ENCODE measurements at regions not wholly inside any gene's neighbourhood (a gene's known extent, or its start where the extent isn't known, plus 50 kb on each side); places are given as distances from the start of the nearest gene placed in this dataset.
"Not testable (repeated sequence)": the region's sequence is repeated elsewhere in the genome, so short reads cannot be mapped to it uniquely, and the experiment has no call there.

GRCh38 chr1:112099979-112100378, 110.5 kb upstream of the KCND3 start:
- H3K27ac ChIP-seq (ENCODE audit: low read depth, low read length) = no peak overlapping the region
- H3K4me1 ChIP-seq (ENCODE audit: insufficient read depth, low read length) = no peaks in the 10 kb centered on the region; the same call in 1 of the 2 replicates
- no peaks in the 10 kb centered on the region for H3K36me3 ChIP-seq (ENCODE audit: insufficient read depth, low read length)
- H3K4me3 ChIP-seq (ENCODE audit: low read length) = no peak overlapping the region
- H3K9ac ChIP-seq (ENCODE audit: low read depth, low read length) = no peak overlapping the region
- 0 out of 2 replicates have a peak, but pooled peaks cover 2% of the 10 kb centered on the region for H3K9me3 ChIP-seq (ENCODE audit: insufficient read depth, low read depth, low read length)
- WGBS = 89% methylated on average over 1 of the region's 2 CpGs
- H3K27me3 ChIP-seq (ENCODE audit: insufficient read depth, low read length) = no peaks in the 10 kb centered on the region

DNA sequence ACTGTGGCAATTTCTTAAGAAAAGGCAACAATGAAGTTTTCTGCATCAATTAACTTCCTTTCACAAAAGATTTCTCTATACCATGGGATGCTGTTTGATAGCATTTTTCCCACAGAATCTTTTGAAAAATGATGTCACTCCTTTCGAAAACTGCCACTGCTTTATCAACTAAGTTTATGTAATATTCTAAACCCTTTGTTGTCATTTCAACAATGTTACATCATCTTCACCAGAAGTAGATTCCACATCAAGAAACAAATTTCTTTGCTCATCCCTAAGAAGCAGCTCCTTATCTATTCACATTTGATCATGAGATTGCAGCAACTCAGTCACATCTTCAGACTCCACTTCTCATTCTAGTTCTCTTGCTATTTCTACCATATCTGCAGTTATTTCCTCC, 116.1 kb upstream of the KCND3 start:
- WGBS = 100% methylated on average over 1 of the region's 1 CpG
- no peaks in the 10 kb centered on the region for H3K36me3 ChIP-seq (ENCODE audit: insufficient read depth, low read length)
- H3K4me3 ChIP-seq (ENCODE audit: low read length) = no peak overlapping the region
- no peak overlapping the region for H3K27ac ChIP-seq (ENCODE audit: low read depth, low read length)
- no peaks in the 10 kb centered on the region for H3K27me3 ChIP-seq (ENCODE audit: insufficient read depth, low read length)
- H3K9ac ChIP-seq (ENCODE audit: low read depth, low read length) = no peak overlapping the region
- H3K9me3 ChIP-seq (ENCODE audit: insufficient read depth, low read depth, low read length) = no peaks in the 10 kb centered on the region
- H3K4me1 ChIP-seq (ENCODE audit: insufficient read depth, low read length) = no peaks in the 10 kb centered on the region

DNA sequence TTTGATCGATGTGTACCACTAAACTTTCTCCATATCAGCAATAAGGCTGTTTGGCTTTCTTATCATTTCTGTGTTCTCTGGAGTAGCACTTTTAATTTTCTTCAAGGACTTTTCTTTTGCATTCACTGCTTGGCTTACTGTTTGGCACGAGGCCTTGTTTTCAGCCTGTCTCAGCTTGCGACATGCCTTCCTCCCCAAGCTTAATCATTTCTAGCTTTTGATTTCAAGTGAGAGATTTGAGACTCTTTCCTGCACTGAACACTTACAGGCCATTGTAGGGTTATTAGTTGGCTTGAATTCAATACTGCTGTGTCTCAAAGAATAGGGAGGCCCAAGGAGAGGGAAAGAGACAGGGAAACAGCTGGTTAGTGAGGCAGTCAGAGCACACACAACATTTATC, 120.6 kb upstream of the KCND3 start:
- no peaks in the 10 kb centered on the region for H3K27me3 ChIP-seq (ENCODE audit: insufficient read depth, low read length)
- WGBS = 98% methylated on average over 3 of the region's 3 CpGs
- H3K27ac ChIP-seq (ENCODE audit: low read depth, low read length) = no peak overlapping the region
- H3K4me3 ChIP-seq (ENCODE audit: low read length) = no peak overlapping the region
- no peak overlapping the region for H3K9ac ChIP-seq (ENCODE audit: low read depth, low read length)
- H3K36me3 ChIP-seq (ENCODE audit: insufficient read depth, low read length) = no peaks in the 10 kb centered on the region
- H3K4me1 ChIP-seq (ENCODE audit: insufficient read depth, low read length) = no peaks in the 10 kb centered on the region
- no peaks in the 10 kb centered on the region for H3K9me3 ChIP-seq (ENCODE audit: insufficient read depth, low read depth, low read length)

DNA sequence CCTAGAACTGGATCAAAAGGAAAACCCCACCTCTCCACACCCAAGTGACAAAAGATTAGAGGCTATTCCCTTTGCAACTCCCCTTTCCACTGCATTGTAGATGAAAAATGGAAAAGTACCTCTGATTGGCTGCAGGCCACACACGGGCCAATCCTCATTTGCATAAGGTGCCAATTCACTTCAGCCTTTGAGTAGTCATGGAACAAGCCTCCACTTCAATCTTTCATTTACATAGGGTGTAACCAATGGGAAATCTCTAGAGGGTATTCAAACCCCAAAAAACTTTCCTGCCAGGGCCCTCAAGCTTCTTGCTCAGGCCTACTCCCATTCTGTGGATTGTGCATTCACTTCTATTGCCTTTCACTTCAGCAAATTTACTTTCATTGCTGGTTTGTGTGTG, 122.3 kb upstream of the KCND3 start:
- Histone ChIP-seq H3K4me1 (ENCODE audit: insufficient read depth, low read length) (no peaks in the 10 kb centered on the region), H3K27ac (ENCODE audit: low read depth, low read length) (no peak overlapping the region), H3K4me3 (ENCODE audit: low read length) (no peak overlapping the region), H3K27me3 (ENCODE audit: insufficient read depth, low read length) (no peaks in the 10 kb centered on the region), H3K9ac (ENCODE audit: low read depth, low read length) (no peak overlapping the region), H3K9me3 (ENCODE audit: insufficient read depth, low read depth, low read length) (no peaks in the 10 kb centered on the region), H3K36me3 (ENCODE audit: insufficient read depth, low read length) (no peaks in the 10 kb centered on the region)
- WGBS = 95% methylated on average over 1 of the region's 1 CpG

- H3K9ac ChIP-seq (ENCODE audit: low read depth, low read length) = no peak overlapping the region
- H3K9me3 ChIP-seq (ENCODE audit: insufficient read depth, low read depth, low read length) = no peaks in the 10 kb centered on the region
- H3K36me3 ChIP-seq (ENCODE audit: insufficient read depth, low read length) = no peaks in the 10 kb centered on the region
- H3K4me1 ChIP-seq (ENCODE audit: insufficient read depth, low read length) = no peaks in the 10 kb centered on the region
- no peak overlapping the region for H3K4me3 ChIP-seq (ENCODE audit: low read length)
- 79% methylated on average over 1 of the region's 1 CpG for WGBS
- no peaks in the 10 kb centered on the region for H3K27me3 ChIP-seq (ENCODE audit: insufficient read depth, low read length)
- no peak overlapping the region for H3K27ac ChIP-seq (ENCODE audit: low read depth, low read length)
Observed at GRCh38 chr1:112114540-112114939, 125.1 kb upstream of the KCND3 start.

- Histone ChIP-seq H3K27ac (ENCODE audit: low read depth, low read length) (no peak overlapping the region), H3K9ac (ENCODE audit: low read depth, low read length) (no peak overlapping the region), H3K4me3 (ENCODE audit: low read length) (no peak overlapping the region), H3K9me3 (ENCODE audit: insufficient read depth, low read depth, low read length) (no peaks in the 10 kb centered on the region), H3K4me1 (ENCODE audit: insufficient read depth, low read length) (no peaks in the 10 kb centered on the region), H3K27me3 (ENCODE audit: insufficient read depth, low read length) (no peaks in the 10 kb centered on the region), H3K36me3 (ENCODE audit: insufficient read depth, low read length) (no peaks in the 10 kb centered on the region)
- WGBS = 90% methylated on average over 2 of the region's 2 CpGs
Observed at GRCh38 chr1:112126598-112126997, 137.1 kb upstream of the KCND3 start.

GRCh38 chr1:112127606-112128005, 138.1 kb upstream of the KCND3 start:
- not testable (repeated sequence) for H3K27ac ChIP-seq (ENCODE audit: low read depth, low read length); H3K36me3 ChIP-seq (ENCODE audit: insufficient read depth, low read length); H3K27me3 ChIP-seq (ENCODE audit: insufficient read depth, low read length); H3K4me3 ChIP-seq (ENCODE audit: low read length); H3K9ac ChIP-seq (ENCODE audit: low read depth, low read length); H3K4me1 ChIP-seq (ENCODE audit: insufficient read depth, low read length); H3K9me3 ChIP-seq (ENCODE audit: insufficient read depth, low read depth, low read length)
- WGBS = 98% methylated on average over 2 of the region's 2 CpGs

DNA sequence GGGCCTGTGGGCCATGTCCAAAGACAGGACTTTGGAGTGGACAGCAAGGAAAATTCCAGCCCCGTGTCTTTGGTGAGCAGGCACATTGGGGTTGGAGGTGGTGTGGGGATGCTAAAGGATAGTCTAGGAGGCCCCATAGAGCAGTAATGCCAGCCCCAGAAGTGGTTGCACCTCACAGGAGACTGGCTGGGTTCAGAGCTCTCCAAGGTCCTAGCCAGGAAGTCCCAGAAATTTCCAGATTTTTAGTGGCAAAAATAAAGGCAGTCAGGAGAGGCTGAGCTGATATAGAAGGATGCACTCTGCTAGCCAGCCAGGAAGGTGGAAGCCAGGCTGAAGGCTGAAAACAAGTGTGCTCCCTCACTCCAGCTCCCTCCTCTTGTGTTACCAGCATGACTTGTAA, 144.0 kb upstream of the KCND3 start:
- Histone ChIP-seq H3K4me1 (ENCODE audit: insufficient read depth, low read length) (no peaks in the 10 kb centered on the region), H3K9ac (ENCODE audit: low read depth, low read length) (no peak overlapping the region), H3K36me3 (ENCODE audit: insufficient read depth, low read length) (no peaks in the 10 kb centered on the region), H3K9me3 (ENCODE audit: insufficient read depth, low read depth, low read length) (no peaks in the 10 kb centered on the region), H3K4me3 (ENCODE audit: low read length) (no peak overlapping the region), H3K27me3 (ENCODE audit: insufficient read depth, low read length) (no peaks in the 10 kb centered on the region), H3K27ac (ENCODE audit: low read depth, low read length) (no peak overlapping the region)
- WGBS = 91% methylated on average over 1 of the region's 1 CpG

- Histone ChIP-seq H3K27ac (ENCODE audit: low read depth, low read length) (no peak overlapping the region), H3K36me3 (ENCODE audit: insufficient read depth, low read length) (no peaks in the 10 kb centered on the region), H3K9ac (ENCODE audit: low read depth, low read length) (no peak overlapping the region), H3K4me3 (ENCODE audit: low read length) (no peak overlapping the region), H3K9me3 (ENCODE audit: insufficient read depth, low read depth, low read length) (no peaks in the 10 kb centered on the region), H3K4me1 (ENCODE audit: insufficient read depth, low read length) (no peaks in the 10 kb centered on the region), H3K27me3 (ENCODE audit: insufficient read depth, low read length) (0 out of 2 replicates have a peak, but pooled peaks cover 2% of the 10 kb centered on the region)
- 42% methylated on average over 2 of the region's 2 CpGs for whole genome bisulfite sequencing
Observed at GRCh38 chr1:112140743-112141142, 151.3 kb upstream of the KCND3 start.

GRCh38 chr1:112141301-112141700, 151.8 kb upstream of the KCND3 start:
- no peak overlapping the region for H3K9ac ChIP-seq (ENCODE audit: low read depth, low read length)
- no peaks in the 10 kb centered on the region for H3K9me3 ChIP-seq (ENCODE audit: insufficient read depth, low read depth, low read length)
- H3K4me1 ChIP-seq (ENCODE audit: insufficient read depth, low read length) = no peaks in the 10 kb centered on the region
- H3K36me3 ChIP-seq (ENCODE audit: insufficient read depth, low read length) = no peaks in the 10 kb centered on the region
- H3K4me3 ChIP-seq (ENCODE audit: low read length) = no peak overlapping the region
- 0 out of 2 replicates have a peak, but pooled peaks cover 2% of the 10 kb centered on the region for H3K27me3 ChIP-seq (ENCODE audit: insufficient read depth, low read length)
- no peak overlapping the region for H3K27ac ChIP-seq (ENCODE audit: low read depth, low read length)
- WGBS = 80% methylated on average over 5 of the region's 5 CpGs

DNA sequence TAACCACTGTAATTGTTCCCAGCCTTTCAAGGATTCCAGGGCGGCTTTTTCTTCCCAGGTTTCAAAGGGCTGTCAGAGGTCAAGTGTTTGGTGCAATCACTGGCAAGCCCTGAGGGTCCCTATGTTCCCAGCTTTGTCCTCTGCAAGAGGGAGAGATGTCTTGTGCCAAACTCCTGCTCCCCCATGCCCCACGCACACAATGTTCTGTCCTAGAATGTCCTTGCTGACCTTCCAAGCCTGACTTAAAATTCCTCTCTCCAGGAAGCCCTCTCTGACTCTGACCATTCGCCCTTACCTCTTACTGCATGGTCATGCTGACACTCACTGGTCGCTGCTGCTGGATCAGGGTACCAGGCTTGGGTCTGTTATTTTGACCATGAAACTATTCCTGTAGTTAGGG, 152.5 kb upstream of the KCND3 start:
- 0 out of 2 replicates have a peak, but pooled peaks cover 2% of the 10 kb centered on the region for H3K27me3 ChIP-seq (ENCODE audit: insufficient read depth, low read length)
- H3K9me3 ChIP-seq (ENCODE audit: insufficient read depth, low read depth, low read length) = no peaks in the 10 kb centered on the region
- no peaks in the 10 kb centered on the region for H3K4me1 ChIP-seq (ENCODE audit: insufficient read depth, low read length)
- H3K4me3 ChIP-seq (ENCODE audit: low read length) = no peak overlapping the region
- no peaks in the 10 kb centered on the region for H3K36me3 ChIP-seq (ENCODE audit: insufficient read depth, low read length)
- no peak overlapping the region for H3K9ac ChIP-seq (ENCODE audit: low read depth, low read length)
- H3K27ac ChIP-seq (ENCODE audit: low read depth, low read length) = no peak overlapping the region
- WGBS = 80% methylated on average over 4 of the region's 4 CpGs

DNA sequence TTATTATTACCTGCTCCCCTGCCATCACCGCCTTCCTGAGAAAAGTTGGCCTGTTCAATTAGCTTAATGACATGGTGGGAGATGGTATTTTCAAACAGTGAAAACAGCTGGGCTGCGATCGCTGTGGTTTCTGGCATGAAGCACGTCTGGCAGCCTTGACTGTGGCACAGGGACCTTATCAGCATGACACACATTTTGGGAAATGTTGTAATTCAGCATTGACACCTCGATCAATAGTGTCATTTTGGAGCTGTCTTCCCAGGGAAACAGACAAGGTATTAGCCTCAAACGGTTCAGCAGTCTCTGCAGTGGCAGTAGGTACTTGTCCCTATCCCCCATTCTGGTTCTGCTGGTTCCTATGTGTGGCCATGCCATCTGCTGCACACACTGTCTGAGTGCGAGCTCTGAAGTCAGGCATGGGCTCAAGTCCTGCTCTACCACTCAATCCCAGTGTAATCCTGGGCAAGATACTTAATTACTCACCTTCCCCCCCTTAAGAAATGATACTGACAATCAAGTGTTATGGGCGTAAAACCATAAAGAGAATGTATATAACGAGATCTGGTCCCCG, 154.5 kb upstream of the KCND3 start:
- Histone ChIP-seq H3K36me3 (ENCODE audit: insufficient read depth, low read length) (no peaks in the 10 kb centered on the region), H3K4me1 (ENCODE audit: insufficient read depth, low read length) (no peaks in the 10 kb centered on the region), H3K9ac (ENCODE audit: low read depth, low read length) (no peak overlapping the region), H3K27me3 (ENCODE audit: insufficient read depth, low read length) (0 out of 2 replicates have a peak, but pooled peaks cover 2% of the 10 kb centered on the region), H3K4me3 (ENCODE audit: low read length) (no peak overlapping the region), H3K9me3 (ENCODE audit: insufficient read depth, low read depth, low read length) (no peaks in the 10 kb centered on the region), H3K27ac (ENCODE audit: low read depth, low read length) (no peak overlapping the region)
- 88% methylated on average over 10 of the region's 10 CpGs for whole genome bisulfite sequencing
